ENCODE measurements at regions not wholly inside any gene's neighbourhood (a gene's known extent, or its start where the extent isn't known, plus 50 kb on each side); places are given as distances from the start of the nearest gene placed in this dataset.

DNA sequence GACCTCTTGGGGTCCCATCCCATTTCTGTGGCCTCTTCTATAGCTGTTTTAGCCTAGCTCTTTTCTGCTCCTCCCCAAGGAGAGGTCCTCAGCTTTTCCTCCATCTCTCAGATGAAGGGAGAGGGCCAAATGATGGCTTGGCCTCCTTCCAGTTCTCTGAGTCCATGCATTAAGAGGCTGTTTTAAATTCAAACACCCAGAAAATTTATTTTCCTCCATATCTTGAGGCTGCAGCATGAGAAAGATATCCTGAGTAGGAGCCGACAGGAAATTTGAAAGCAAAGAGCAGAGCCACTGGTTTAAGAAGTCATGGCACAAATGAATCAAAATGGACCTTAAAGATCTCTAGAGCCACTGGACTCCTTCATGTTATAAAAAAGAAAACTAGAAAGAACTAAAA lies 558.8 kb downstream of the MID1IP1 start:
- Mint-ChIP-seq H3K36me3 (no peaks in the 10 kb centered on the region), H3K9me3 (no peaks in the 10 kb centered on the region), H3K27me3 (no peaks in the 10 kb centered on the region), H3K27ac (no peak overlapping the region), H3K4me1 (peaks cover 0 to 6% (median 2%) of the 10 kb centered on the region in 4 donors), H3K4me3 (no peak overlapping the region)
- no peaks in the 10 kb centered on the region for H3K4me1 ChIP-seq (ENCODE audit: insufficient read depth, low read length)
- H3K9me3 ChIP-seq (ENCODE audit: control insufficient read depth in 1 of 2, low read length in 2 of 2): no peaks in the 10 kb centered on the region
- no peak for DNase-seq
- no peaks in the 10 kb centered on the region for H3K36me3 ChIP-seq (ENCODE audit: insufficient read depth, low read length)
- intact Hi-C loops (cut with micrococcal nuclease): no loop called here
- CTCF ChIA-PET (ENCODE audit: partially characterized antibody): no interaction called here
- POLR2A ChIA-PET (ENCODE audit: partially characterized antibody): no interaction called here
- H3K4me3 ChIP-seq (ENCODE audit: low read length in 2 of 2): no peak overlapping the region
- H3K27ac ChIP-seq (ENCODE audit: low read depth, low read length): no peak overlapping the region
- H3K27me3 ChIP-seq (ENCODE audit: insufficient read depth, low read length): no peaks in the 10 kb centered on the region

DNA sequence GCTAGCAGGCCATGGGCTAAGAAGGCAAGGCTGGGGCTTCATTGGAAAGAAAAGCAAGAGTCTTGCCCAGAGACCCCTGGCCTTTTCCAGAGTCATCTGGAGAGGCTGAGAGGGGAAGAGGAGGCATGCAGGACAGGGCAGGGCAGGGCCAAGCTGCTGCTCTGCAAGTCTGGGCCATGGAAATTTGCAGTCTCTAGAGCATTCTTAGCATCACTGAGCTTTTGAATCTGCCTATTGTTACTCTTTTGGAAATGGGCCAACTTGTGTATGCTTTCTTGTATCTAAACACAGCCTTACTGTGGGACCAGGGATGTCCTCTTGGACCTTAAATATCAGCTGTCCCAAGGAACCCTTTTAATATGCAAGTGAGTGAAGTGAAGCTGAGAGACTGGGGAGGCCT lies 560.5 kb downstream of the MID1IP1 start:
- Histone ChIP-seq H3K27ac (ENCODE audit: low read depth, low read length) (no peak overlapping the region), H3K27me3 (ENCODE audit: insufficient read depth, low read length) (no peaks in the 10 kb centered on the region), H3K4me1 (ENCODE audit: insufficient read depth, low read length) (no peaks in the 10 kb centered on the region), H3K4me3 (ENCODE audit: low read length in 2 of 2) (no peak overlapping the region), H3K36me3 (ENCODE audit: insufficient read depth, low read length) (no peaks in the 10 kb centered on the region), H3K9me3 (ENCODE audit: control insufficient read depth in 1 of 2, low read length in 2 of 2) (no peaks in the 10 kb centered on the region)
- no peak overlapping the region for H3K27ac Mint-ChIP-seq
- no peaks in the 10 kb centered on the region for H3K9me3 Mint-ChIP-seq
- POLR2A ChIA-PET (ENCODE audit: partially characterized antibody): no interaction called here
- intact Hi-C loops (cut with micrococcal nuclease): no loop called here
- no peak overlapping the region for H3K4me3 Mint-ChIP-seq
- no peaks in the 10 kb centered on the region for H3K27me3 Mint-ChIP-seq
- no peak for DNase-seq
- no peaks in the 10 kb centered on the region for H3K36me3 Mint-ChIP-seq
- CTCF ChIA-PET (ENCODE audit: partially characterized antibody): no interaction called here
- H3K4me1 Mint-ChIP-seq: peaks cover 0 to under 1% (median 0%) of the 10 kb centered on the region in 4 donors

DNA sequence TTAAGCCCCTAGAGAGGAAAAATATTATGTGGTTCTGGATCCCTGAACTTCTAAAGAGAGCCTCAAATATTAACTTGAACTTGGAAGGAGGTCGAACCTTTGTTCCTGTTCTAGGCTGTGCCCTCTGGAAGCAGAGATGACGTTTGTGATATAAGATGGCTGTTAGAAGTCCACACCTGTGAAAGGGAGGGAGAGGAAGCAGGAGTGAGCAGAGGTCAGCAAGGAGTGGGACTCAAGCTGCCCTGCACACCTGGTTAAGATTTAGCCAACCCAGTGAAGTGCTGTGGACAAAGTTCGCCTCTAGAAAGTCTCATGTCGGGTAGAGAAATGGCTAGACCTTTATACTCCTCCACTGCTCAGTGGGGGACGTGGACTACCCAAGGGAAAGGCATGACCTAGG lies 566.2 kb downstream of the MID1IP1 start:
- ChIA-PET CTCF (ENCODE audit: partially characterized antibody) (no interaction called here), POLR2A (ENCODE audit: partially characterized antibody) (no interaction called here)
- intact Hi-C loops (cut with micrococcal nuclease): no loop called here
- Histone ChIP-seq H3K27me3 (ENCODE audit: insufficient read depth, low read length) (no peaks in the 10 kb centered on the region), H3K4me3 (ENCODE audit: low read length in 2 of 2) (no peak overlapping the region), H3K36me3 (ENCODE audit: insufficient read depth, low read length) (no peaks in the 10 kb centered on the region), H3K4me1 (ENCODE audit: insufficient read depth, low read length) (no peaks in the 10 kb centered on the region), H3K9me3 (ENCODE audit: control insufficient read depth in 1 of 2, low read length in 2 of 2) (no peaks in the 10 kb centered on the region), H3K27ac (ENCODE audit: low read depth, low read length) (no peak overlapping the region)
- Mint-ChIP-seq H3K4me1 (no peaks in the 10 kb centered on the region), H3K36me3 (no peaks in the 10 kb centered on the region), H3K9me3 (no peaks in the 10 kb centered on the region), H3K4me3 (no peak overlapping the region), H3K27ac (no peak overlapping the region), H3K27me3 (no peaks in the 10 kb centered on the region)
- DNase-seq: no peak

DNA sequence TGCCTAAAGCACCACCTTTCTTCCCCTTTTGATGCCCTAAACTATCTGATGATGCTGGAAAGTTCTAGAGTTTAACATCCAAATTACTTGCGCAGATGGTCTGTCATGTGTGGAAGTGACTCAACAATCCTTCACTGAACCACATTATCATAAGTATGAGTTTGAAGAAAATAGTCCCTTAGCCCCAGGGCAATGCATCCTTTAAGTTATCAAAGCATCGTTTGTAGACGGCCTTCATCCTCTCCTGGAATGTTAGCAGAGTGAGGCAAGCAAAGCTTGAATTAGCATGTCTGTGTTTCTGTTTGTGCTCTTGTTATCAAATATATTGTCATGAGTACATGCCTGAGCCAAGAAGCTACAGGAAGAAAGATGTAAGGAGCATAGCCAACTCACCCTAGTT lies 570.9 kb downstream of the MID1IP1 start:
- CTCF ChIA-PET (ENCODE audit: partially characterized antibody): no interaction called here
- Mint-ChIP-seq H3K4me3 (no peak overlapping the region), H3K27me3 (no peaks in the 10 kb centered on the region), H3K27ac (no peak overlapping the region), H3K4me1 (no peaks in the 10 kb centered on the region), H3K9me3 (no peaks in the 10 kb centered on the region), H3K36me3 (no peaks in the 10 kb centered on the region)
- no peak for DNase-seq
- H3K36me3 ChIP-seq (ENCODE audit: insufficient read depth, low read length): no peaks in the 10 kb centered on the region
- H3K4me3 ChIP-seq (ENCODE audit: low read length in 2 of 2): no peak overlapping the region
- no peaks in the 10 kb centered on the region for H3K27me3 ChIP-seq (ENCODE audit: insufficient read depth, low read length)
- intact Hi-C loops (cut with micrococcal nuclease): no loop called here
- H3K4me1 ChIP-seq (ENCODE audit: insufficient read depth, low read length): no peaks in the 10 kb centered on the region
- H3K27ac ChIP-seq (ENCODE audit: low read depth, low read length): no peak overlapping the region
- POLR2A ChIA-PET (ENCODE audit: partially characterized antibody): no interaction called here
- H3K9me3 ChIP-seq (ENCODE audit: control insufficient read depth in 1 of 2, low read length in 2 of 2): no peaks in the 10 kb centered on the region

DNA sequence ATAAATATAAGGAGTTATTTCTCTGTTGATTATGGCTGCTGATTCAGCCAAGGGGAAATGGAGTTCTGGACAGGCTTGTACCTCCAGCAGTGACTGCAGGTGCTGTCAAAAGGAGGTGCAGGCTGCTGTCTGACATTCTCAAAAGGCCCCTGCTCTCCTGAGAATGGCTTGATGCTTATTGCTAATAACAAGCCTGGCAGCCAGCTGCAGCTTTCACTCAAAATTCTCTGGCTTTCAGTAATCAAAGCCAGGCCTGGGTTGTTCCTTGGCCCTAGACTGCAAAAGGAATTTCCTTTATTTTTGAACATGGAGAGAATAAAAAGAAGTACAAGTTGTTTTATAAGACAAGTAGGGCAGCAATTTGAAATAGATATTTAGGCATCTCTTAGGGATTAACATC lies 575.9 kb downstream of the MID1IP1 start:
- intact Hi-C loops (cut with micrococcal nuclease): no loop called here
- H3K27me3 ChIP-seq (ENCODE audit: insufficient read depth, low read length): no peaks in the 10 kb centered on the region
- no peak overlapping the region for H3K27ac ChIP-seq (ENCODE audit: low read depth, low read length)
- Mint-ChIP-seq H3K27me3 (no peaks in the 10 kb centered on the region), H3K4me1 (no peaks in the 10 kb centered on the region), H3K36me3 (no peaks in the 10 kb centered on the region), H3K27ac (no peak overlapping the region), H3K4me3 (no peak overlapping the region), H3K9me3 (peaks cover 0 to 3% (median 0%) of the 10 kb centered on the region in 8 donors)
- H3K4me3 ChIP-seq (ENCODE audit: low read length in 2 of 2): no peak overlapping the region
- no peaks in the 10 kb centered on the region for H3K4me1 ChIP-seq (ENCODE audit: insufficient read depth, low read length)
- ChIA-PET POLR2A (ENCODE audit: partially characterized antibody) (no interaction called here), CTCF (ENCODE audit: partially characterized antibody) (interaction anchor here (0.9 kb wide), 1 partner anchor 22 kb away, joined by 3 read pairs; no protein-coding TSS in a partner anchor)
- no peaks in the 10 kb centered on the region for H3K9me3 ChIP-seq (ENCODE audit: control insufficient read depth in 1 of 2, low read length in 2 of 2)
- no peak for DNase-seq
- H3K36me3 ChIP-seq (ENCODE audit: insufficient read depth, low read length): no peaks in the 10 kb centered on the region

DNA sequence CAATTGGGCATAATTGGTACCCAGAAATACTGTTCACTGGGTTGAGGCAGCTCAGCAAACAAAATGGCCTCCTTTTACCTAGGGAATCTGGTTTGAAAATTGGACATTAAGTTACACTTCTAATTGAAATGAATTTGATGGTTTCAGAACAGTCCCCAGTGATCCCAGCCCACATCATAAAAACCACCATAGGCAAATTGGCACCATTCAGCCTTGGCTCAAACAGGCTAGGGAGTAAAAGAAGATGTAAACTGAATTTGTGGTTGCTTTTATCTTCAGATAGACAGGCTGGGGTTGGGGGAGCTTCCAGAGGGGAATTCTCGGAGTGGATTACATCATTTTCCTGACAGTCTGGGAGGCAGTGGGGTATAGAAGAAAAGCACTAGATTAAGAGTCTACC lies 576.5 kb downstream of the MID1IP1 start:
- intact Hi-C loops (cut with micrococcal nuclease): no loop called here
- H3K4me3 Mint-ChIP-seq: no peak overlapping the region
- Histone ChIP-seq H3K4me1 (ENCODE audit: insufficient read depth, low read length) (no peaks in the 10 kb centered on the region), H3K27ac (ENCODE audit: low read depth, low read length) (no peak overlapping the region), H3K4me3 (ENCODE audit: low read length in 2 of 2) (no peak overlapping the region), H3K9me3 (ENCODE audit: control insufficient read depth in 1 of 2, low read length in 2 of 2) (no peaks in the 10 kb centered on the region), H3K36me3 (ENCODE audit: insufficient read depth, low read length) (no peaks in the 10 kb centered on the region), H3K27me3 (ENCODE audit: insufficient read depth, low read length) (no peaks in the 10 kb centered on the region)
- no peaks in the 10 kb centered on the region for H3K36me3 Mint-ChIP-seq
- no peak overlapping the region for H3K27ac Mint-ChIP-seq
- ChIA-PET POLR2A (ENCODE audit: partially characterized antibody) (no interaction called here), CTCF (ENCODE audit: partially characterized antibody) (no interaction called here)
- no peaks in the 10 kb centered on the region for H3K27me3 Mint-ChIP-seq
- H3K4me1 Mint-ChIP-seq: no peaks in the 10 kb centered on the region
- DNase-seq: no peak
- peaks cover 0 to 3% (median 0%) of the 10 kb centered on the region in 8 donors for H3K9me3 Mint-ChIP-seq

DNA sequence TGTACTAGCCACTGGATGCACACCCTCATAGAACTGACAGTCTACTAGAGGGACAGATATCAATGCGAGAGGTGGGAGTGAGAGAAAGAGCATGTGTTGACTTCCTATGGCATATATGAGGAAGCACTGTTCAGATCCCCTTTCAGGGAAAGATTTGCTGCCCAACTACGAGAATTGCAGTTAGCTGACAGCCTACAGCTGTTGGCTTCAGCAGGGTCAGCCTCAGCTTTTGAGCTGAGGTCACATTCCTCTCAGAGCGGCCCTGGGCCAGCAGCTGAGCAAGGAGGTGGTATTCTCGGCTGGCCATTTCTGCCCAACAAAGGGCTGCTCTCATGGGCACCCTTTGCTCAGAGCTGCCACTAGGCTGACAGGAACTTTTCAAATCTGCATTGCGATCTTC lies 580.2 kb downstream of the MID1IP1 start:
- H3K36me3 Mint-ChIP-seq: no peaks in the 10 kb centered on the region
- CTCF ChIA-PET (ENCODE audit: partially characterized antibody): no interaction called here
- no peak for DNase-seq
- H3K4me3 Mint-ChIP-seq: no peak overlapping the region
- POLR2A ChIA-PET (ENCODE audit: partially characterized antibody): interaction anchor here (0.6 kb wide), 1 partner anchor 15 kb away, joined by 3 read pairs; no protein-coding TSS in a partner anchor
- Histone ChIP-seq H3K27me3 (ENCODE audit: insufficient read depth, low read length) (no peaks in the 10 kb centered on the region), H3K4me1 (ENCODE audit: insufficient read depth, low read length) (no peaks in the 10 kb centered on the region), H3K9me3 (ENCODE audit: control insufficient read depth in 1 of 2, low read length in 2 of 2) (no peaks in the 10 kb centered on the region), H3K36me3 (ENCODE audit: insufficient read depth, low read length) (no peaks in the 10 kb centered on the region), H3K27ac (ENCODE audit: low read depth, low read length) (no peak overlapping the region), H3K4me3 (ENCODE audit: low read length in 2 of 2) (no peak overlapping the region)
- H3K27ac Mint-ChIP-seq: no peak overlapping the region
- H3K9me3 Mint-ChIP-seq: peaks cover 0 to 3% (median 0%) of the 10 kb centered on the region in 8 donors
- no peaks in the 10 kb centered on the region for H3K4me1 Mint-ChIP-seq
- intact Hi-C loops (cut with micrococcal nuclease): no loop called here
- no peaks in the 10 kb centered on the region for H3K27me3 Mint-ChIP-seq

DNA sequence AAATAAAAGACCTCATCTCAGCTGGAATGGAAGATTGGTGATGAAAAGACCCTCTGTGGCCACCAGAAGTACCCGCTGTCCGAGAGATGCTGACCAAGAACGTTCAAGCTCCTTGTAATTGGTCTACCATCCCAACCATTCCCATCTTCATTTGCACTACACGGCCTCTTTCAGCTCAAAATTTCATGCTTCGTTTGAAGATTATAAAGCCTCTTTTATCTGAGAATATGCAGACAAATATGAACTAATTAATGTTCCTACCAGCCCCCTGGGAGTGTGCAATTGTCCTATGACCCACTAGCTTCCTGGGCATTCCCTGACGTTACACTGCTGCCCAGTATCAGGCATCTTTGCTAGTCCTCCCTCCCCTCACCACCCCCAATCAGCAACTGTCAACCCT lies 583.7 kb downstream of the MID1IP1 start:
- CTCF ChIA-PET (ENCODE audit: partially characterized antibody): no interaction called here
- POLR2A ChIA-PET (ENCODE audit: partially characterized antibody): no interaction called here

More for the DNA sequence above, 583.7 kb downstream of the MID1IP1 start:
- no peaks in the 10 kb centered on the region for H3K9me3 ChIP-seq (ENCODE audit: control insufficient read depth in 1 of 2, low read length in 2 of 2)
- peaks cover 0 to 1% (median 0%) of the 10 kb centered on the region in 8 donors for H3K9me3 Mint-ChIP-seq
- H3K4me1 ChIP-seq (ENCODE audit: insufficient read depth, low read length): no peaks in the 10 kb centered on the region
- no peak overlapping the region for H3K4me3 Mint-ChIP-seq
- DNase-seq: no peak
- no peaks in the 10 kb centered on the region for H3K4me1 Mint-ChIP-seq
- H3K27me3 Mint-ChIP-seq: no peaks in the 10 kb centered on the region
- H3K36me3 Mint-ChIP-seq: no peaks in the 10 kb centered on the region
- no peak overlapping the region for H3K4me3 ChIP-seq (ENCODE audit: low read length in 2 of 2)
- no peaks in the 10 kb centered on the region for H3K27me3 ChIP-seq (ENCODE audit: insufficient read depth, low read length)
- intact Hi-C loops (cut with micrococcal nuclease): no loop called here
- no peak overlapping the region for H3K27ac Mint-ChIP-seq
- H3K36me3 ChIP-seq (ENCODE audit: insufficient read depth, low read length): no peaks in the 10 kb centered on the region
- no peak overlapping the region for H3K27ac ChIP-seq (ENCODE audit: low read depth, low read length)

All from CD4-positive, alpha-beta memory T cell (primary cell).